Dedifferentiated amniotic fluid mesenchymal stem cell (primary cell): ENCODE measurements at regions not wholly inside any gene's neighbourhood (a gene's known extent, or its start where the extent isn't known, plus 50 kb on each side); places are given as distances from the start of the nearest gene placed in this dataset.
"Not testable (repeated sequence)": the region's sequence is repeated elsewhere in the genome, so short reads cannot be mapped to it uniquely, and the experiment has no call there.

Source experiments
- DNase-seq: peaks from one replicate; pipeline ENCODE4 v3.0.0-alpha.2; 2016; ENCODE audit errors: extremely low spot score

- no peak for DNase-seq
These were observed 98.6 kb upstream of the MSX2 start for GRCh38 chr5:174625591-174626350.

GRCh38 chr5:174626369-174626920 lies 97.9 kb upstream of the MSX2 start:
- DNase-seq, result no peak

- no peak for DNase-seq
These were observed 88.3 kb upstream of the MSX2 start for GRCh38 chr5:174636094-174636493.

- DNase-seq, result no peak
These were observed 81.5 kb upstream of the MSX2 start for GRCh38 chr5:174642816-174643405.

- DNase-seq, result no peak
These were observed 79.9 kb upstream of the MSX2 start for GRCh38 chr5:174644436-174644835.

- no peak for DNase-seq
These were observed 79.5 kb upstream of the MSX2 start for GRCh38 chr5:174644923-174645322.

- no peak for DNase-seq
These were observed 78.7 kb upstream of the MSX2 start for GRCh38 chr5:174645677-174646076.

- not testable (repeated sequence) for DNase-seq
These were observed 75.8 kb upstream of the MSX2 start for GRCh38 chr5:174648618-174649017.

GRCh38 chr5:174649391-174649790 lies 75.0 kb upstream of the MSX2 start:
- DNase-seq, result no peak

- DNase-seq, result no peak
These were observed 69.9 kb upstream of the MSX2 start for GRCh38 chr5:174654442-174654841.

GRCh38 chr5:174655351-174655750 lies 69.0 kb upstream of the MSX2 start:
- no peak for DNase-seq

GRCh38 chr5:174664180-174664850 lies 60.1 kb upstream of the MSX2 start:
- DNase-seq, result no peak

GRCh38 chr5:174665347-174665746 lies 59.0 kb upstream of the MSX2 start:
- DNase-seq, result no peak

- DNase-seq, result no peak
These were observed 56.9 kb upstream of the MSX2 start for GRCh38 chr5:174667526-174667925.

- no peak for DNase-seq
These were observed 56.0 kb upstream of the MSX2 start for GRCh38 chr5:174668349-174668748.
